Astrocyte (in vitro differentiated cells and primary cell): ENCODE measurements at regions not wholly inside any gene's neighbourhood (a gene's known extent, or its start where the extent isn't known, plus 50 kb on each side); places are given as distances from the start of the nearest gene placed in this dataset.

Experiments
- DNase-seq: peaks from one replicate; pipeline ENCODE4 v3.0.0-alpha.2; 2010; ENCODE audit warnings: low read depth
- FAIRE-seq: peaks from 2 replicates; lab custom pipeline; 2011; peaks lifted over from hg19 to GRCh38; lab: Jason Lieb, UNC
- H2AFZ ChIP-seq: 2 replicates; pipeline ENCODE4 v1.6.0; 2012; ENCODE audit warnings: low read depth, low read length, inconsistent platforms
- H3K27ac ChIP-seq: 2 replicates; pipeline ENCODE4 v1.5.1; 2011; ENCODE audit warnings: low read depth, low read length, inconsistent platforms
- H3K27me3 ChIP-seq: 2 replicates; pipeline ENCODE4 v1.6.0; 2011; ENCODE audit warnings: low read length, inconsistent platforms; ENCODE audit not compliant: insufficient read depth
- H3K36me3 ChIP-seq: 2 replicates; pipeline ENCODE4 v1.5.1; 2011; ENCODE audit warnings: low read length, inconsistent platforms; ENCODE audit not compliant: insufficient read depth
- H3K4me1 ChIP-seq: 2 replicates; pipeline ENCODE4 v1.5.1; 2011; ENCODE audit warnings: low read length, inconsistent platforms; ENCODE audit not compliant: insufficient read depth
- H3K4me2 ChIP-seq: 2 replicates; pipeline ENCODE4 v1.6.0; 2012; ENCODE audit warnings: low read length, inconsistent platforms
- H3K4me3 ChIP-seq: 2 replicates; pipeline ENCODE4 v1.5.1; 2011; ENCODE audit warnings: low read depth, mild to moderate bottlenecking, low read length, inconsistent platforms; ENCODE audit not compliant: insufficient read depth
- H3K79me2 ChIP-seq: 2 replicates; pipeline ENCODE4 v1.6.0; 2012; ENCODE audit warnings: mild to moderate bottlenecking, low read length, inconsistent platforms; ENCODE audit not compliant: insufficient read depth
- H3K9ac ChIP-seq: 2 replicates; pipeline ENCODE4 v1.6.0; 2012; ENCODE audit warnings: mild to moderate bottlenecking, low read length, inconsistent platforms
- H3K9me3 ChIP-seq: 2 replicates; pipeline ENCODE4 v1.5.1; 2012; ENCODE audit warnings: low read depth, mild to moderate bottlenecking, low read length, inconsistent platforms; ENCODE audit not compliant: insufficient read depth
- H4K20me1 ChIP-seq: 2 replicates; pipeline ENCODE4 v1.6.0; 2012; ENCODE audit warnings: low read length, inconsistent platforms; ENCODE audit not compliant: insufficient read depth
- H3K27ac Mint-ChIP-seq: one replicate; pipeline ENCODE4 v1.8.0; 2021; ENCODE audit warnings: mild to moderate bottlenecking, mixed read lengths; ENCODE audit not compliant: unreplicated experiment
- H3K27me3 Mint-ChIP-seq: one replicate; pipeline ENCODE4 v1.8.0; 2021; ENCODE audit warnings: low read depth, mixed read lengths; ENCODE audit not compliant: unreplicated experiment
- H3K36me3 Mint-ChIP-seq: one replicate; pipeline ENCODE4 v1.8.0; 2021; ENCODE audit warnings: low read depth, mixed read lengths; ENCODE audit not compliant: unreplicated experiment
- H3K4me1 Mint-ChIP-seq: one replicate; pipeline ENCODE4 v1.8.0; 2021; ENCODE audit warnings: low read depth, mixed read lengths; ENCODE audit not compliant: unreplicated experiment
- H3K4me3 Mint-ChIP-seq: one replicate; pipeline ENCODE4 v1.8.0; 2021; ENCODE audit warnings: mild to moderate bottlenecking, moderate library complexity, mixed read lengths; ENCODE audit not compliant: unreplicated experiment
- H3K9me3 Mint-ChIP-seq: one replicate; pipeline ENCODE4 v1.8.0; 2021; ENCODE audit warnings: mild to moderate bottlenecking, mixed read lengths; ENCODE audit not compliant: unreplicated experiment
- EZH2 ChIP-seq: IDR thresholded peaks from 2 replicates; pipeline ENCODE4 v1.6.1; 2012; ENCODE audit warnings: mild to moderate bottlenecking, low read length, inconsistent platforms; ENCODE audit not compliant: insufficient read depth
- TF ChIP-seq, protein P1 (sequence below): IDR thresholded peaks from 2 replicates; pipeline ENCODE4 v1.5.1; 2011; ENCODE audit warnings: low read depth, mild to moderate bottlenecking, inconsistent platforms, low read length, moderate library complexity; ENCODE audit not compliant: insufficient read depth

DNA sequence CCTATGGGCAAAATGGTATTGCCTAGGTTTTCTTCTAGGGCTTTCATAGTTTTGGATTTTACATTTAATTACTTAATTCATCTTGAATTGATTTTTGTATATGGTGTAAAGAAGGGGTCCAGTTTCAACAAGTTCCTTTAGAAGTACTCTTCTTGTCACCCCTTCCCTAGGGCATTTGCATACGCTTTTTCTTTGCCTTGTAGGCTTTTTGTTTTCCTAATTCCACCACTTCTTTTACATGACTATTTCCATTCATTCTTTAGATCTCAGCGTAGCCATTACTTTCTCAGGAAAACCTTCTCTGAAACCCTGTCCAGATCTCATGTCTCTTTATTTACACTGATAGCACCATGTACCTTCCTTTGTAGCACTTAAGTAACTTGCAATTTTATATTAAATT is 648.6 kb downstream of the XPNPEP1 start:
- Mint-ChIP-seq H3K9me3 (no peaks in the 10 kb centered on the region), H3K27me3 (no peaks in the 10 kb centered on the region), H3K36me3 (no peaks in the 10 kb centered on the region), H3K27ac (no peak overlapping the region), H3K4me1 (no peaks in the 10 kb centered on the region), H3K4me3 (no peak overlapping the region)
- no peak overlapping the region for H3K27ac ChIP-seq
- no peaks in the 10 kb centered on the region for H3K79me2 ChIP-seq
- H3K4me2 ChIP-seq = no peak overlapping the region
- TF ChIP-seq EZH2 = no peak
- TF ChIP-seq, protein P1, sequence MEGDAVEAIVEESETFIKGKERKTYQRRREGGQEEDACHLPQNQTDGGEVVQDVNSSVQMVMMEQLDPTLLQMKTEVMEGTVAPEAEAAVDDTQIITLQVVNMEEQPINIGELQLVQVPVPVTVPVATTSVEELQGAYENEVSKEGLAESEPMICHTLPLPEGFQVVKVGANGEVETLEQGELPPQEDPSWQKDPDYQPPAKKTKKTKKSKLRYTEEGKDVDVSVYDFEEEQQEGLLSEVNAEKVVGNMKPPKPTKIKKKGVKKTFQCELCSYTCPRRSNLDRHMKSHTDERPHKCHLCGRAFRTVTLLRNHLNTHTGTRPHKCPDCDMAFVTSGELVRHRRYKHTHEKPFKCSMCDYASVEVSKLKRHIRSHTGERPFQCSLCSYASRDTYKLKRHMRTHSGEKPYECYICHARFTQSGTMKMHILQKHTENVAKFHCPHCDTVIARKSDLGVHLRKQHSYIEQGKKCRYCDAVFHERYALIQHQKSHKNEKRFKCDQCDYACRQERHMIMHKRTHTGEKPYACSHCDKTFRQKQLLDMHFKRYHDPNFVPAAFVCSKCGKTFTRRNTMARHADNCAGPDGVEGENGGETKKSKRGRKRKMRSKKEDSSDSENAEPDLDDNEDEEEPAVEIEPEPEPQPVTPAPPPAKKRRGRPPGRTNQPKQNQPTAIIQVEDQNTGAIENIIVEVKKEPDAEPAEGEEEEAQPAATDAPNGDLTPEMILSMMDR = no peak
- no peaks in the 10 kb centered on the region for H3K4me1 ChIP-seq
- H4K20me1 ChIP-seq = no peaks in the 10 kb centered on the region
- FAIRE-seq (no peak), DNase-seq (no peak)
- no peak overlapping the region for H2AFZ ChIP-seq
- H3K9me3 ChIP-seq = no peaks in the 10 kb centered on the region
- no peaks in the 10 kb centered on the region for H3K36me3 ChIP-seq
- no peak overlapping the region for H3K4me3 ChIP-seq
- H3K27me3 ChIP-seq = no peaks in the 10 kb centered on the region
- no peak overlapping the region for H3K9ac ChIP-seq

DNA sequence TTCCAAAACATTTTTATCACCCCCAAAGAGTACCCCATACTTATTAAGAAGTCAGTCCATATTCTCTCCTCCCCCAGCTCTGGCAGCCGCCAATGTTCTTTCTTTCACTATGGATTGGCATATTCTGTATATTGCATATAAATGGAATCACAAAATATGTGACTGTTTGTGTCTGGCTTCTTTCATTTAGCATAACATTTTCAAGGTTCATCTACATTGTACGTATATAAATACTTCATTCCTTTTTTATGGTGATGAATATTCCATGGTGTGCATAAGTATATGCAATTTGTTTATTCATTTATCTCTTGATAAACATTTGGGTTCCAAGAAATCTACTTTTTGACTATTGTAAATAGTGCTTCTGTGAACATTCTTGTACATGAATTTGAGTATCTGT is 653.1 kb downstream of the XPNPEP1 start:
- no peaks in the 10 kb centered on the region for H3K27me3 Mint-ChIP-seq
- TF ChIP-seq, protein P1 = no peak
- TF ChIP-seq EZH2 = no peak
- Histone ChIP-seq H3K9ac (no peak overlapping the region), H3K36me3 (no peaks in the 10 kb centered on the region), H3K79me2 (no peaks in the 10 kb centered on the region), H3K4me3 (no peak overlapping the region), H3K4me2 (no peak overlapping the region), H3K27me3 (no peaks in the 10 kb centered on the region), H4K20me1 (no peaks in the 10 kb centered on the region), H3K27ac (no peak overlapping the region), H3K4me1 (no peaks in the 10 kb centered on the region), H2AFZ (no peak overlapping the region), H3K9me3 (no peaks in the 10 kb centered on the region)
- H3K4me3 Mint-ChIP-seq = no peak overlapping the region
- H3K9me3 Mint-ChIP-seq = peaks cover 3% of the 10 kb centered on the region
- no peak for FAIRE-seq
- peaks cover 2% of the 10 kb centered on the region for H3K4me1 Mint-ChIP-seq
- no peak for DNase-seq
- no peak overlapping the region for H3K27ac Mint-ChIP-seq
- no peaks in the 10 kb centered on the region for H3K36me3 Mint-ChIP-seq

DNA sequence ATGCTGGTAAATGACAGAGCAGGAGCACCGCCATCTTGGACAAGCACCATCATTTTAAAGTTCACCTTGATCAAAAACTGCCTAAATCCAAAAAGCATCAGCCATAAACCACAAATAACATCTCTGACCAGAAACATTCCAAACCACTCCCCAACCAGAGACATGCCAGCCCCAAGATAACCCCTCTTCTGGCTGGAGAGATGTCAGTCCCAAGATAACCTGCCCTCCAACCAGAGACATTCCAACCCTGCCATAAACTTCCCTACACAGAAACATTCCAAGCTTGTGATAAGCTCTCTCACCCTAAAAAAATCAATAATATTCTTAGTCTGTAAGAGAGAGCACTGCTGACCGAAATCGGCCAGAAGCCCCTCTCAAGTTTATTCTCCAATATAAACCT is 659.3 kb downstream of the XPNPEP1 start:
- H3K27me3 Mint-ChIP-seq = no peaks in the 10 kb centered on the region
- H3K4me3 Mint-ChIP-seq = no peak overlapping the region
- Histone ChIP-seq H3K27me3 (no peaks in the 10 kb centered on the region), H3K9me3 (no peaks in the 10 kb centered on the region), H2AFZ (no peak overlapping the region), H3K4me2 (no peak overlapping the region), H3K79me2 (no peaks in the 10 kb centered on the region), H3K9ac (no peak overlapping the region), H3K4me1 (no peaks in the 10 kb centered on the region), H3K27ac (no peak overlapping the region), H3K36me3 (no peaks in the 10 kb centered on the region), H3K4me3 (no peak overlapping the region), H4K20me1 (no peaks in the 10 kb centered on the region)
- no peak for DNase-seq
- no peak for FAIRE-seq
- H3K36me3 Mint-ChIP-seq = peaks cover 2% of the 10 kb centered on the region
- H3K27ac Mint-ChIP-seq = no peak overlapping the region
- no peak for TF ChIP-seq EZH2
- TF ChIP-seq, protein P1 = no peak
- H3K4me1 Mint-ChIP-seq = peaks cover 9% of the 10 kb centered on the region
- peaks cover 16% of the 10 kb centered on the region for H3K9me3 Mint-ChIP-seq
